ENCODE measurements at regions not wholly inside any gene's neighbourhood (a gene's known extent, or its start where the extent isn't known, plus 50 kb on each side); places are given as distances from the start of the nearest gene placed in this dataset.

DNA sequence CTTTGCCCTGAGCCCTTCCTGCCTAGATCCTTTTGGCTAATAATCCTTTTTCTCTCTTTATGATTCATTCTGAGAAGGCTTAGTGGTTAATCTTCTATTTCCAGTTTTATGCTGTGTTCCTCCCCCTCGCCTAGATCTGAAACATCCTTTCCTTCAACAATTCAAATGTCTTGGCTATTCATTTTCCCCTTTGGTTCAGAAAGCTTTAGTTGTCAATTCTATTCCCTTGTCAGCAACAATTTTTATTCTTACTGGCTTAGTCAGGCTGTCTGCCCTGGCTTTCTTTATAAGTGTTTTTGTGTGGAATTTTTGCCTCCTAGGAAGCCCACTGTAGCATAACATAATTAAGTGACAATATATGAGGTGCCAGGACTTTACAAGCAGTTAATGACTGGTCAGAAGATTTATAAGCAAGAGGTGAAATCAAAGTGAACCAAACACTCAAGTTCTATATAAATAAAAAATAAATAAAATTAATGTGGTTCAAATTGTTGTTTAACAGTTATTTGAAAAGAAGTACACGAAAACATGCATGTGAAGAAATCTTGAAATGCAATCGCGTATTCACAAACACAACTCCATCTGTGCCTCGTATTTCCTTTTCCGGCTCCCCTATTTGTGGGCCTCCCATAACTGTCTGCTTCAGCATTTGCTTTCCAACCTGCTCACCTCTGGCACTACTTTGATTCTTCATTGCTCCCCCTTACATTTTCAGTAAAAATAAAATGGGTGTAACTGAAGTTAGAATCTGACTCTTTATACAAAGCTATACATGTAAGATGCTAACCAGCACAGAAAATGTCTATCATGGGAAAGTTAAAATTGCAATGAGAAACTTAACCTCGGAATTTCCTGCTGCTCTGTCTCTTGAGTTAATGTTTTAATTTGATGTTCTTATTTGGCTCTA, 235.4 kb downstream of the SPRY1 start:
- H3K4me1 ChIP-seq = no peaks in the 10 kb centered on the region
- H3K27ac ChIP-seq = no peak overlapping the region
- DNase-seq (ENCODE audit: low spot score in 2 of 2) = no peak
- no peak overlapping the region for H3K4me3 ChIP-seq
- no peaks in the 10 kb centered on the region for H3K36me3 ChIP-seq
- peaks cover 0 to 5% (median 0%) of the 10 kb centered on the region in 4 donors for H3K9me3 ChIP-seq
- WGBS, 2 donors = 64 to 66% methylated on average over 7 of the region's 7 CpGs
- TF ChIP-seq, protein P1, sequence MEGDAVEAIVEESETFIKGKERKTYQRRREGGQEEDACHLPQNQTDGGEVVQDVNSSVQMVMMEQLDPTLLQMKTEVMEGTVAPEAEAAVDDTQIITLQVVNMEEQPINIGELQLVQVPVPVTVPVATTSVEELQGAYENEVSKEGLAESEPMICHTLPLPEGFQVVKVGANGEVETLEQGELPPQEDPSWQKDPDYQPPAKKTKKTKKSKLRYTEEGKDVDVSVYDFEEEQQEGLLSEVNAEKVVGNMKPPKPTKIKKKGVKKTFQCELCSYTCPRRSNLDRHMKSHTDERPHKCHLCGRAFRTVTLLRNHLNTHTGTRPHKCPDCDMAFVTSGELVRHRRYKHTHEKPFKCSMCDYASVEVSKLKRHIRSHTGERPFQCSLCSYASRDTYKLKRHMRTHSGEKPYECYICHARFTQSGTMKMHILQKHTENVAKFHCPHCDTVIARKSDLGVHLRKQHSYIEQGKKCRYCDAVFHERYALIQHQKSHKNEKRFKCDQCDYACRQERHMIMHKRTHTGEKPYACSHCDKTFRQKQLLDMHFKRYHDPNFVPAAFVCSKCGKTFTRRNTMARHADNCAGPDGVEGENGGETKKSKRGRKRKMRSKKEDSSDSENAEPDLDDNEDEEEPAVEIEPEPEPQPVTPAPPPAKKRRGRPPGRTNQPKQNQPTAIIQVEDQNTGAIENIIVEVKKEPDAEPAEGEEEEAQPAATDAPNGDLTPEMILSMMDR (IDR thresholded peaks at IDR 0.05) = no peak
- TF ChIP-seq EP300 (IDR thresholded peaks at IDR 0.05) = no peak
- TF ChIP-seq POLR2A (IDR thresholded peaks at IDR 0.05) = no peak
- H3K27me3 ChIP-seq = no peaks in the 10 kb centered on the region

- Histone ChIP-seq H3K27me3 (no peaks in the 10 kb centered on the region), H3K27ac (no peak overlapping the region), H3K36me3 (no peaks in the 10 kb centered on the region), H3K4me1 (no peaks in the 10 kb centered on the region), H3K9me3 (peaks cover 0 to 5% (median 0%) of the 10 kb centered on the region in 4 donors), H3K4me3 (no peak overlapping the region)
- DNase-seq (ENCODE audit: low spot score in 2 of 2) = no peak
- TF ChIP-seq POLR2A (IDR thresholded peaks at IDR 0.05) = no peak
- TF ChIP-seq EP300 (IDR thresholded peaks at IDR 0.05) = no peak
- TF ChIP-seq, protein P1 (IDR thresholded peaks at IDR 0.05) = no peak
- 68 to 69% methylated on average over 3 of the region's 3 CpGs for WGBS, 2 donors
Measured at GRCh38 chr4:123632693-123633030, 236.1 kb downstream of the SPRY1 start.

DNA sequence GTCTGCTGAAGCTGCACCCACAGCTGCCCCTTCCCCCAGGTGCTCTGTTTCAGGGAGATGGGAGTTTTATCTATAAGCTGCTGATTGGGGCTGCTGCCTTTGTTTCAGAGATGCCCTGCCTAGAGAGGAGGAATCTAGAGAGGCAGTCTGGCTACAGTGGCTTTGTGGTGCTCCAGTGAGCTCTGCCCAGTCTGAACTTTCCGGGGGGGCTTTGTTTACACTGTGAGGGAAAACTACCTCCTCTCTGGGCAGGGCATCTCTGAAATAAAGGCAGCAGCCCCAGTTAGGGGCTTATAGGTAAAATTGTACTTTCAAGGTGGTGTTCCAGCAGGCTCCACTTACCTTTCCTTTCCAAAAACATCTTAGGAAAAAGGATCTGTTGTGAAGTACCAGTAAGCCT, 242.2 kb downstream of the SPRY1 start:
- Histone ChIP-seq H3K36me3 (no peaks in the 10 kb centered on the region), H3K4me1 (no peaks in the 10 kb centered on the region), H3K27me3 (no peaks in the 10 kb centered on the region), H3K4me3 (no peak overlapping the region), H3K9me3 (peaks cover 0 to 5% (median 0%) of the 10 kb centered on the region in 4 donors), H3K27ac (no peak overlapping the region)
- no peak for DNase-seq (ENCODE audit: low spot score in 2 of 2)
- WGBS, 2 donors = 70 to 89% methylated on average over 1 of the region's 1 CpG
- TF ChIP-seq EP300 (IDR thresholded peaks at IDR 0.05) (no peak), POLR2A (IDR thresholded peaks at IDR 0.05) (no peak)
- TF ChIP-seq, protein P1 (IDR thresholded peaks at IDR 0.05) = no peak

- TF ChIP-seq, protein P1 (IDR thresholded peaks at IDR 0.05) = no peak
- TF ChIP-seq POLR2A (IDR thresholded peaks at IDR 0.05) = no peak
- TF ChIP-seq EP300 (IDR thresholded peaks at IDR 0.05) = no peak
- Histone ChIP-seq H3K4me3 (no peak overlapping the region), H3K27me3 (no peaks in the 10 kb centered on the region), H3K27ac (no peak overlapping the region), H3K36me3 (no peaks in the 10 kb centered on the region), H3K4me1 (no peaks in the 10 kb centered on the region), H3K9me3 (peaks cover 0 to 5% (median 0%) of the 10 kb centered on the region in 4 donors)
- DNase-seq (ENCODE audit: low spot score in 2 of 2) = no peak
Measured at GRCh38 chr4:123640271-123640670, 243.7 kb downstream of the SPRY1 start.

- WGBS, 2 donors = 91 to 96% methylated on average over 2 of the region's 2 CpGs
Measured at GRCh38 chr4:123640824-123641223, 244.2 kb downstream of the SPRY1 start.

More at GRCh38 chr4:123640824-123641223, 244.2 kb downstream of the SPRY1 start:
- H3K4me1 ChIP-seq = no peaks in the 10 kb centered on the region
- H3K27me3 ChIP-seq = no peaks in the 10 kb centered on the region
- peaks cover 0 to 5% (median 0%) of the 10 kb centered on the region in 4 donors for H3K9me3 ChIP-seq
- H3K4me3 ChIP-seq = no peak overlapping the region
- DNase-seq (ENCODE audit: low spot score in 2 of 2) = no peak
- no peak for TF ChIP-seq POLR2A (IDR thresholded peaks at IDR 0.05)
- TF ChIP-seq, protein P1 (IDR thresholded peaks at IDR 0.05) = no peak
- H3K27ac ChIP-seq = no peak overlapping the region
- no peaks in the 10 kb centered on the region for H3K36me3 ChIP-seq
